ENCODE measurements at regions not wholly inside any gene's neighbourhood (a gene's known extent, or its start where the extent isn't known, plus 50 kb on each side); places are given as distances from the start of the nearest gene placed in this dataset.

DNA sequence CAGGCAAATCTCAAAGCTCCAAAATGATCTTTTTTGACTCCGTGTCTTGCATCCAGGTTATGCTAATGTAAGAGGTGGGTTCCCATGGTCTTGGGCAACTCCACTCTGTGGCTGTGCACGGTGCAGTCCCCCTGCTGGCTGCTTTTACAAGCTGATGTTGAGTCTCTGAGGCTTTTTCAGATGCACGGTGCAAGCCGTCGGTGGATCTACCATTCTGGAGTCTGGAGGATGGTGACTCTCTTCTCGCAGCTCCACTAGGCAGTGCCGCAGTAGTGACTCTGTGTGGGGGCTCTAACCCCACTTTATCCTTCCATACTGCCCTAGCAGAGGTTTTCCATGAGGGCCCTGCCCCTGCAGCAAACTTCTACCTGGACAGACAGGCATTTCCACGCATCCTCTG, 266.8 kb upstream of the GPC6 start:
- Histone ChIP-seq H2AFZ (ENCODE audit: low read length) (no peak overlapping the region), H3K27me3 (ENCODE audit: insufficient read depth, low read length) (no peaks in the 10 kb centered on the region), H4K20me1 (ENCODE audit: insufficient read depth, low read length) (no peaks in the 10 kb centered on the region), H3K27ac (ENCODE audit: low read depth, low read length, poor library complexity, severe bottlenecking) (no peak overlapping the region), H3K79me2 (ENCODE audit: insufficient read depth, low read length) (no peaks in the 10 kb centered on the region), H3K9me2 (ENCODE audit: low read depth, low read length) (no peaks in the 10 kb centered on the region), H3K9ac (ENCODE audit: low read length) (no peak overlapping the region), H3K4me2 (ENCODE audit: low read length) (no peak overlapping the region), H3K4me1 (ENCODE audit: insufficient read depth, low read length, severe bottlenecking) (no peaks in the 10 kb centered on the region), H3K4me3 (ENCODE audit: low read depth, low read length, poor library complexity, severe bottlenecking) (no peak overlapping the region), H3K9me3 (ENCODE audit: low read length) (no peaks in the 10 kb centered on the region), H3K36me3 (ENCODE audit: insufficient read depth, low read length) (no peaks in the 10 kb centered on the region), H3F3A (ENCODE audit: insufficient read depth, low read length) (no peaks in the 10 kb centered on the region)
- TF ChIP-seq, protein P1, sequence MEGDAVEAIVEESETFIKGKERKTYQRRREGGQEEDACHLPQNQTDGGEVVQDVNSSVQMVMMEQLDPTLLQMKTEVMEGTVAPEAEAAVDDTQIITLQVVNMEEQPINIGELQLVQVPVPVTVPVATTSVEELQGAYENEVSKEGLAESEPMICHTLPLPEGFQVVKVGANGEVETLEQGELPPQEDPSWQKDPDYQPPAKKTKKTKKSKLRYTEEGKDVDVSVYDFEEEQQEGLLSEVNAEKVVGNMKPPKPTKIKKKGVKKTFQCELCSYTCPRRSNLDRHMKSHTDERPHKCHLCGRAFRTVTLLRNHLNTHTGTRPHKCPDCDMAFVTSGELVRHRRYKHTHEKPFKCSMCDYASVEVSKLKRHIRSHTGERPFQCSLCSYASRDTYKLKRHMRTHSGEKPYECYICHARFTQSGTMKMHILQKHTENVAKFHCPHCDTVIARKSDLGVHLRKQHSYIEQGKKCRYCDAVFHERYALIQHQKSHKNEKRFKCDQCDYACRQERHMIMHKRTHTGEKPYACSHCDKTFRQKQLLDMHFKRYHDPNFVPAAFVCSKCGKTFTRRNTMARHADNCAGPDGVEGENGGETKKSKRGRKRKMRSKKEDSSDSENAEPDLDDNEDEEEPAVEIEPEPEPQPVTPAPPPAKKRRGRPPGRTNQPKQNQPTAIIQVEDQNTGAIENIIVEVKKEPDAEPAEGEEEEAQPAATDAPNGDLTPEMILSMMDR (IDR thresholded peaks at IDR 0.05; ENCODE audit: low read length): no peak
- no peak for TF ChIP-seq EZH2 (IDR thresholded peaks at IDR 0.05; ENCODE audit: borderline replicate concordance, low read length)

DNA sequence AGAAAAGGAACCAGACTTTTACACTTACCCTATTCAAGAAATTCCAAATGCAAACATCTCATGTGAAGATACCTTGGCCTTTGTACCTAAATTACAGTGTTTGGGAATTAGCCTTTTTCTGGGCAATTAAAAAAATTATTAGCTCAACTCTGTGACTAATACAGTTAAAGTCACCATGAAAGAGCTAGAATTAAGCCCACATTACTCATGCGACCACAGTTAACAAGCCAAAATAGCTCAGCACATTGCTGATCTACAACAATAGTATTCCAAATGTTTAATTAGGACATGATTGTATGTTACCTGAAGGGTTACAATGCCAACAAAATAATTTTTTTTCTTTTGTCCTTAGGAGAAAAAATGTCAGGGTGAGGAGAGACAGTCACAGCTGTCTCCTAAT, 263.6 kb upstream of the GPC6 start:
- H3K4me3 ChIP-seq (ENCODE audit: low read depth, low read length, poor library complexity, severe bottlenecking): no peak overlapping the region
- no peak overlapping the region for H3K9ac ChIP-seq (ENCODE audit: low read length)
- H3K27me3 ChIP-seq (ENCODE audit: insufficient read depth, low read length): no peaks in the 10 kb centered on the region
- no peaks in the 10 kb centered on the region for H4K20me1 ChIP-seq (ENCODE audit: insufficient read depth, low read length)
- no peak overlapping the region for H2AFZ ChIP-seq (ENCODE audit: low read length)
- no peak overlapping the region for H3K27ac ChIP-seq (ENCODE audit: low read depth, low read length, poor library complexity, severe bottlenecking)
- H3F3A ChIP-seq (ENCODE audit: insufficient read depth, low read length): no peaks in the 10 kb centered on the region
- no peaks in the 10 kb centered on the region for H3K9me3 ChIP-seq (ENCODE audit: low read length)
- H3K4me1 ChIP-seq (ENCODE audit: insufficient read depth, low read length, severe bottlenecking): no peaks in the 10 kb centered on the region
- no peaks in the 10 kb centered on the region for H3K79me2 ChIP-seq (ENCODE audit: insufficient read depth, low read length)
- no peaks in the 10 kb centered on the region for H3K36me3 ChIP-seq (ENCODE audit: insufficient read depth, low read length)
- H3K9me2 ChIP-seq (ENCODE audit: low read depth, low read length): no peaks in the 10 kb centered on the region
- H3K4me2 ChIP-seq (ENCODE audit: low read length): no peak overlapping the region
- TF ChIP-seq EZH2 (IDR thresholded peaks at IDR 0.05; ENCODE audit: borderline replicate concordance, low read length): no peak

DNA sequence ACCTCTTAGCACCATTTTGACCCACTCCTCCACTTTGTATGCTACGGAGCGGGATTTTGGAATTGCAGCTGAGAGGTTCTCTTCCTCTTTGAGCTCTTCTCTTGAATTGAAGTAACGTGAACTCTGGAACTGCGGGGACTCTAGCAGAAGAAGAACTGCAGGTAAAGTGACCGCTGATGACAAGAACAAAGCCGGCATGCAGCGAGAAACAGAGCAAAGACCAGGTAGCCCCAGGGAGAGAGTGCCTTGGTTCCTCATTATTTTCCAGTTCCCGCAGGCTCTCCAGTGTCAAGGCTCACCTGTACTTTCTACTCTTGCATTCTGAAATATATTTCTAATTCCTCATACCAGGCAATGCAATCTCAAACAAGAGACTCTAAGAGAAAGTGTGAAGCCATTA, 260.3 kb upstream of the GPC6 start:
- Histone ChIP-seq H3K4me2 (ENCODE audit: low read length) (no peak overlapping the region), H3K79me2 (ENCODE audit: insufficient read depth, low read length) (no peaks in the 10 kb centered on the region), H4K20me1 (ENCODE audit: insufficient read depth, low read length) (no peaks in the 10 kb centered on the region), H3K9me2 (ENCODE audit: low read depth, low read length) (no peaks in the 10 kb centered on the region), H3F3A (ENCODE audit: insufficient read depth, low read length) (no peaks in the 10 kb centered on the region), H3K36me3 (ENCODE audit: insufficient read depth, low read length) (no peaks in the 10 kb centered on the region), H2AFZ (ENCODE audit: low read length) (no peak overlapping the region), H3K9ac (ENCODE audit: low read length) (no peak overlapping the region), H3K27ac (ENCODE audit: low read depth, low read length, poor library complexity, severe bottlenecking) (no peak overlapping the region), H3K4me3 (ENCODE audit: low read depth, low read length, poor library complexity, severe bottlenecking) (no peak overlapping the region), H3K27me3 (ENCODE audit: insufficient read depth, low read length) (no peaks in the 10 kb centered on the region), H3K4me1 (ENCODE audit: insufficient read depth, low read length, severe bottlenecking) (no peaks in the 10 kb centered on the region), H3K9me3 (ENCODE audit: low read length) (no peaks in the 10 kb centered on the region)
- TF ChIP-seq EZH2 (IDR thresholded peaks at IDR 0.05; ENCODE audit: borderline replicate concordance, low read length): no peak
- TF ChIP-seq, protein P1 (IDR thresholded peaks at IDR 0.05; ENCODE audit: low read length): no peak

DNA sequence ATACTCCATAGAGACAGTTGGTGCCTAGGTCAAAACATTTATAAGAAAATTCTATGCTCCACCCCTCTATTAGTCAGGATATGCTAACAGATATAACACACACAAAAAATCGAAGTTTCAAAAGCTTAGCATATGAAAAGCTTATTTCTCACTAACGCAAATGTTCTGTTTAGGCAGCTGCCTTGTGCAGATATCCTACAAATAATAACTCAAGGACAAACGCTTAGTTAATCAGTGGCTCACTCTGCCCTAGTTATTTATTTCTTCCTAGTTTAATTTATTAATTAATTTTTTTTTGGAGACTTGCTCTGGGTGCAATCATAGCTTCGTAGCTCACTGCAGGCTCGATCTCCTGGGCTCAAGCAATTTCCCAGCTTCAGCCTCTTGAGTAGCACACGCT, 259.7 kb upstream of the GPC6 start:
- Histone ChIP-seq H3K27ac (ENCODE audit: low read depth, low read length, poor library complexity, severe bottlenecking) (no peak overlapping the region), H3K4me2 (ENCODE audit: low read length) (no peak overlapping the region), H3K9me2 (ENCODE audit: low read depth, low read length) (no peaks in the 10 kb centered on the region), H3K79me2 (ENCODE audit: insufficient read depth, low read length) (no peaks in the 10 kb centered on the region), H3K9ac (ENCODE audit: low read length) (no peak overlapping the region), H4K20me1 (ENCODE audit: insufficient read depth, low read length) (no peaks in the 10 kb centered on the region), H3F3A (ENCODE audit: insufficient read depth, low read length) (no peaks in the 10 kb centered on the region), H3K27me3 (ENCODE audit: insufficient read depth, low read length) (no peaks in the 10 kb centered on the region), H2AFZ (ENCODE audit: low read length) (no peak overlapping the region), H3K36me3 (ENCODE audit: insufficient read depth, low read length) (no peaks in the 10 kb centered on the region), H3K9me3 (ENCODE audit: low read length) (no peaks in the 10 kb centered on the region), H3K4me3 (ENCODE audit: low read depth, low read length, poor library complexity, severe bottlenecking) (no peak overlapping the region), H3K4me1 (ENCODE audit: insufficient read depth, low read length, severe bottlenecking) (no peaks in the 10 kb centered on the region)
- no peak for TF ChIP-seq EZH2 (IDR thresholded peaks at IDR 0.05; ENCODE audit: borderline replicate concordance, low read length)
- TF ChIP-seq, protein P1 (IDR thresholded peaks at IDR 0.05; ENCODE audit: low read length): no peak

Measured in OCI-LY1 (cell line).